ENCODE measurements at regions not wholly inside any gene's neighbourhood (a gene's known extent, or its start where the extent isn't known, plus 50 kb on each side); places are given as distances from the start of the nearest gene placed in this dataset.

DNA sequence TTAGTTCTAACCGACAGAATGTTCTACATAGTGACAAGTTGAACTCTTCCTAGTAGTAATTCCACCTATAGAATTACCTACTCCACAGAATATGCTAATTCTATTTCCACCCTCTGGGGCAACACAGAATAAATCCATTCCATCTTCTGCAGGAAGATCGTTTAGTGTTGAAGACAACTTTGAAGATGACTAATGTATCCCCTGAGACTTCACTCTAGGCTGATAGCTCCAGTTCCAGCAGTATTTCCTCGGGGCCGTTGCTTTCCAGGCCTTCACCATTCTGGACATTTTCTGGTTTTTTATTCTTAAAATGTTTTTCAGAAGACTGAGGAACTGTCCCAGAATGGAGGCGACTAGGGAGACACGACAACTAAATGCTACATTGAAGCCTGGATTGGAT lies 61.0 kb upstream of the CSF1 start:
- intact Hi-C loops (cut with DNase I), result no loop called here
- H3K4me3 ChIP-seq, result no peak overlapping the region
- DNase-seq (no peak), ATAC-seq (no peak)
- no peaks in the 10 kb centered on the region for H3K36me3 ChIP-seq
- no peaks in the 10 kb centered on the region for H3K9me3 ChIP-seq
- no peak overlapping the region for H3K27ac ChIP-seq
- 85% methylated on average over 6 of the region's 6 CpGs for WGBS (ENCODE audit: insufficient coverage, low coverage, low lambda C conversion rate, missing lambda C conversion rate)
- TF ChIP-seq, protein P1, sequence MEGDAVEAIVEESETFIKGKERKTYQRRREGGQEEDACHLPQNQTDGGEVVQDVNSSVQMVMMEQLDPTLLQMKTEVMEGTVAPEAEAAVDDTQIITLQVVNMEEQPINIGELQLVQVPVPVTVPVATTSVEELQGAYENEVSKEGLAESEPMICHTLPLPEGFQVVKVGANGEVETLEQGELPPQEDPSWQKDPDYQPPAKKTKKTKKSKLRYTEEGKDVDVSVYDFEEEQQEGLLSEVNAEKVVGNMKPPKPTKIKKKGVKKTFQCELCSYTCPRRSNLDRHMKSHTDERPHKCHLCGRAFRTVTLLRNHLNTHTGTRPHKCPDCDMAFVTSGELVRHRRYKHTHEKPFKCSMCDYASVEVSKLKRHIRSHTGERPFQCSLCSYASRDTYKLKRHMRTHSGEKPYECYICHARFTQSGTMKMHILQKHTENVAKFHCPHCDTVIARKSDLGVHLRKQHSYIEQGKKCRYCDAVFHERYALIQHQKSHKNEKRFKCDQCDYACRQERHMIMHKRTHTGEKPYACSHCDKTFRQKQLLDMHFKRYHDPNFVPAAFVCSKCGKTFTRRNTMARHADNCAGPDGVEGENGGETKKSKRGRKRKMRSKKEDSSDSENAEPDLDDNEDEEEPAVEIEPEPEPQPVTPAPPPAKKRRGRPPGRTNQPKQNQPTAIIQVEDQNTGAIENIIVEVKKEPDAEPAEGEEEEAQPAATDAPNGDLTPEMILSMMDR (IDR thresholded peaks at IDR 0.05), result no peak
- no peaks in the 10 kb centered on the region for H3K27me3 ChIP-seq
- no peaks in the 10 kb centered on the region for H3K4me1 ChIP-seq

DNA sequence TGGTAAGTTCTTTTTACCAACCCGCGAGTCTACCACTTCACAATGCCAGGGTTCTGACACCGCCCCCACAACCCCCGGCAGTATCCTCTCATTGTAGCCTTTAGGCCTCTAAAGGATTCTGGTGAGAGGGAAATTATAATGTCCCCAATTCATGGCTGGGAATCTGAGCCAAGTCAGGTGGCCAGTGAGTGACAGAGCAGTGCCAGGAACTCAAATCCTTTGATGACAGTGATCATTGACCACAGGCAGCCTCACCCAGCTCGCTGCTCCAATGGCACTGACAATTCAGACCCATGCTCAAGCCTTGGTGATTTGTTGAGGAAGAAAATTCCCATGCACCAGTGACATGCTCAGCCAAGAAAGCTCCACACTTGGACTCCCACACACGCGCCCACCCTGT lies 63.4 kb upstream of the CSF1 start:
- ATAC-seq, result peak in 3 of 4 donors; percentile 39 to 73 (median 61)
- 74% methylated on average over 4 of the region's 7 CpGs for WGBS (ENCODE audit: insufficient coverage, low coverage, low lambda C conversion rate, missing lambda C conversion rate)

DNA sequence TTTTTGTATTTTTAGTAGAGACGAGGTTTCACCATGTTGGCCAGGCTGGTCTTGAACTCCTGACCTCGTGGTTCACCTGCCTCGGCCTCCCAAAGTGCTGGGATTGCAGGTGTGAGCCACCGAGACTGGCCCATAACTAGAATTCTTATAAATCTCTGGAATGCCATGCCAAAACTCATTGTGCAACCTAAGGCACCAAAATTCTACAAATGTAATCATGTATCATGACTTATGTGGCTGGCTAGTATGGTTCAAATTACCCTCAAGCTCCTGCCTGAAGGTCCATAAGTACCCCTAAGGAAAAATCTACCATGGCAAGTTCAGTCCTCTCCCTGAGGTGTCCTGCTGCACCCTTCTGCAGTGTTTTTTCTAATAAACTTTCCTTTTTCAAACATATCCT lies 63.8 kb upstream of the CSF1 start:
- no CpG with 5 or more reads among the region's 4 CpGs for WGBS (ENCODE audit: insufficient coverage, low coverage, low lambda C conversion rate, missing lambda C conversion rate)

More for the DNA sequence above, 63.4 kb upstream of the CSF1 start:
- Histone ChIP-seq H3K27ac (no peak overlapping the region), H3K36me3 (no peaks in the 10 kb centered on the region), H3K4me3 (no peak overlapping the region), H3K27me3 (no peaks in the 10 kb centered on the region), H3K9me3 (no peaks in the 10 kb centered on the region), H3K4me1 (no peaks in the 10 kb centered on the region)
- no peak for DNase-seq
- intact Hi-C loops (cut with DNase I), result no loop called here
- TF ChIP-seq POLR2A (IDR thresholded peaks at IDR 0.05), result no peak
- TF ChIP-seq, protein P1 (IDR thresholded peaks at IDR 0.05), result no peak

DNA sequence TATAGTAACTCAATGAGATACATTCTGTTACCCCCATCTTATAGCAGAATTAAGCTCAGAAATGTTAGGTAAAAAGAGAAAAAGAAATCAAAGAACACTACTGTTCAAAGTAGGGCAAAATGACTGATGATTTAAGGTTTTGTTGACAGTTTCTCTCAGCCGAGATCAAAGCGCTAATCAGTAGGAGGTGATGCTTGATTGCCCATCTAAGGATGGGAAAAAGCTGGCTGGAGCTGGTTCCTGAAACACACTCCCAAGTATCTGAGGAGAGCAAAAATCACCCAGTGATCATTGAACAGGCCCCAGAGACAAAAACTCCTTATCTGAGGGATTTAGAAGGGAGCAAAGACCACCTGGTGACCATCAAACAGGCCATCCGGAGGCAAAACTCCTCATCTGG lies 64.5 kb upstream of the CSF1 start:
- H3K9me3 ChIP-seq, result no peaks in the 10 kb centered on the region
- no peak for DNase-seq
- H3K4me1 ChIP-seq, result no peaks in the 10 kb centered on the region
- TF ChIP-seq, protein P1 (IDR thresholded peaks at IDR 0.05), result no peak
- TF ChIP-seq POLR2A (IDR thresholded peaks at IDR 0.05), result no peak
- H3K36me3 ChIP-seq, result no peaks in the 10 kb centered on the region
- no peak for ATAC-seq
- no peak overlapping the region for H3K4me3 ChIP-seq
- intact Hi-C loops (cut with DNase I), result no loop called here
- WGBS (ENCODE audit: insufficient coverage, low coverage, low lambda C conversion rate, missing lambda C conversion rate), result 88% methylated on average over 3 of the region's 3 CpGs
- H3K27me3 ChIP-seq, result no peaks in the 10 kb centered on the region
- no peak overlapping the region for H3K27ac ChIP-seq

More for the DNA sequence above, 63.8 kb upstream of the CSF1 start:
- no peak overlapping the region for H3K4me3 ChIP-seq
- H3K27ac ChIP-seq, result no peak overlapping the region
- TF ChIP-seq, protein P1 (IDR thresholded peaks at IDR 0.05), result no peak
- no peak for TF ChIP-seq POLR2A (IDR thresholded peaks at IDR 0.05)
- H3K4me1 ChIP-seq, result no peaks in the 10 kb centered on the region
- DNase-seq (no peak), ATAC-seq (no peak)
- H3K36me3 ChIP-seq, result no peaks in the 10 kb centered on the region
- no peaks in the 10 kb centered on the region for H3K9me3 ChIP-seq
- no peaks in the 10 kb centered on the region for H3K27me3 ChIP-seq
- intact Hi-C loops (cut with DNase I), result no loop called here

DNA sequence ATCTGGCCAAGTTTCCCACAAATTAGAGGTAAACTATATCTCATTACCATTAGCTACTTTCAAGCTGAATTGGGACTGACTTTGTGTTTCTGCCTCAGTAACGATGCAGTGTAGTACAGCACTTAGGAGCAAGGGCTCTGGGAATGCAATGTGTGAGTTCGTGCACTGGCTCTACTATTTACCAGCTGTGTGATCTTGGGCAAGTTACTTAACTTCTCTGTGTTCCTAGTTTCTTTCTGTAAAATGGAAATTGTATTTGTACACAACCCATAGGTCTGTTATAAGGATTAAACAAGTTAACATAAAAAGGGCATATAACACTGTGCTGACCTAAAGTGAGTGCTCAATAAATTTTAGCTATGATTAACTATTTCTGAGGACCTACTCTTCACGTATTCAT lies 65.0 kb upstream of the CSF1 start:
- H3K4me3 ChIP-seq, result no peak overlapping the region
- TF ChIP-seq, protein P1 (IDR thresholded peaks at IDR 0.05), result no peak
- no peak for TF ChIP-seq POLR2A (IDR thresholded peaks at IDR 0.05)
- no peaks in the 10 kb centered on the region for H3K9me3 ChIP-seq
- no peaks in the 10 kb centered on the region for H3K4me1 ChIP-seq
- DNase-seq (no peak), ATAC-seq (no peak)
- no peaks in the 10 kb centered on the region for H3K27me3 ChIP-seq
- 92% methylated on average over 3 of the region's 3 CpGs for WGBS (ENCODE audit: insufficient coverage, low coverage, low lambda C conversion rate, missing lambda C conversion rate)
- H3K27ac ChIP-seq, result no peak overlapping the region
- H3K36me3 ChIP-seq, result no peaks in the 10 kb centered on the region
- intact Hi-C loops (cut with DNase I), result no loop called here

Data from right lobe of liver (tissue), 6 donors.